Ovary (tissue), 7 donors: ENCODE measurements at regions not wholly inside any gene's neighbourhood (a gene's known extent, or its start where the extent isn't known, plus 50 kb on each side); places are given as distances from the start of the nearest gene placed in this dataset.

Experiments used
- DNase-seq, 5 donors: peaks; one replicate each; pipeline ENCODE4 v3.0.0-alpha.2; 2019 to 2020
- H3K27ac ChIP-seq, 2 donors: fragments of 200-600 bp; one replicate each; pipeline versions ENCODE4 v1.5.1 to v1.8.0; 2019 to 2022
- H3K27me3 ChIP-seq: fragments of 200-600 bp; one replicate; pipeline ENCODE4 v1.8.0; 2022
- H3K36me3 ChIP-seq: fragments of 200-600 bp; sonication (generic); one replicate; pipeline ENCODE4 v1.5.1; 2019
- H3K4me1 ChIP-seq: one replicate; pipeline ENCODE4 v1.8.1; 2013; ENCODE audit warnings: mild to moderate bottlenecking, moderate library complexity; ENCODE audit not compliant: insufficient read depth
- H3K4me3 ChIP-seq: fragments of 200-600 bp; sonication (generic); one replicate; pipeline ENCODE4 v1.5.1; 2017
- H3K9me3 ChIP-seq, 2 donors: fragments of 200-600 bp in 1 of 2; sonication (generic) in 1 of 2; one replicate each; pipeline versions ENCODE4 v1.5.1 to v1.8.1; 2013 to 2019; ENCODE audit warnings: mild to moderate bottlenecking in 1 of 2, moderate library complexity in 1 of 2
- CTCF ChIP-seq, 3 donors: fragments of 450-650 bp in 2 of 3; fragments of 200-600 bp in 1 of 3; IDR thresholded peaks; one replicate each; pipeline versions ENCODE4 v1.5.1 to v1.8.0; 2016 to 2022; ENCODE audit warnings: antibody characterized with exemption in 3 of 3, mild to moderate bottlenecking in 1 of 3
- EP300 ChIP-seq: sonication (generic); formaldehyde crosslinking; IDR thresholded peaks from one replicate; pipeline ENCODE4 v1.6.1; 2017; ENCODE audit warnings: antibody characterized with exemption
- POLR2A ChIP-seq: fragments of 450-650 bp; IDR thresholded peaks from one replicate; pipeline ENCODE4 v1.6.1; 2017; ENCODE audit warnings: antibody characterized with exemption, mild to moderate bottlenecking, moderate library complexity
- WGBS, 3 donors: extraction: QIAGEN DNeasy Blood & Tissue Kit in 1 of 3; methylation state at CpG; one replicate each; pipeline versions ENCODE4 v1.1.5 to v1.1.7; 2013 to 2017; 5-methylcytosine and 5-hydroxymethylcytosine counted together
- intact Hi-C, 4 donors: fragments of 100-400 bp; cut with DNase I; formaldehyde crosslinking; loops; one replicate each; pipeline versions ENCODE4 v1.11.0 to v1.15.1; 2022 to 2023
- donor health status: DM: no; HTN: no; CAD: no; lungs with moderate emphysema.
- donor health status: DM: no; HTN: no; CAD: no.
- donor health status: Bipolar disorder and iron deficiency.
- donor health status: DM: no; HTN: no; CAD: no.
- donor health status: DM: yes; HTN: yes; CAD: no.

GRCh38 chr10:90381468-90381867 is 476.4 kb downstream of the HTR7 start:
- no peak overlapping the region for H3K27ac ChIP-seq
- no peaks in the 10 kb centered on the region for H3K27me3 ChIP-seq
- H3K9me3 ChIP-seq, result no peaks in the 10 kb centered on the region
- H3K4me3 ChIP-seq, result no peak overlapping the region
- no peak for DNase-seq
- intact Hi-C loops, result no loop called here
- WGBS, 3 donors, result 48 to 65% (median 63%) methylated on average over 2 of the region's 2 CpGs
- no peaks in the 10 kb centered on the region for H3K36me3 ChIP-seq
- no peak for TF ChIP-seq EP300
- TF ChIP-seq POLR2A, result no peak
- TF ChIP-seq CTCF (IDR thresholded peaks at IDR 0.05), result no peak
- no peaks in the 10 kb centered on the region for H3K4me1 ChIP-seq

DNA sequence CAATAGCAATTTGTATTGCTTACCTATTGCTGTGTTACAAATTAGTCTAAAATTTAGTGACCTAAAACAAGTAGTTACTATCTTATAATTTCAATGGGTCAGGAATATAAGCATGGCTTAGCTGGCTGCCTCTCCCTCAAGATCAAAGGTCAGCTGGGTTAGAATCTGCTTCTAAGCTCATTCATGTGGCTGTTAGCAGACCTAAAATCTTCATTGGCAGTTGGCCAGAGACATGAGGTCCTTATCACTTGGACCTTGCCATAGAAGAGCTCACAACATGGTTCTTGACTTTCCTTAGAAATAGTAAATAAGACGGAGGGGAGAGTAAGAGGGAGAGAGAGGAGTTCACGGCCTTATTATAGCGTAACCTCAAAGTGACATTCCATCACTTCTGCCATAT is 468.0 kb downstream of the HTR7 start:
- TF ChIP-seq POLR2A (no peak), EP300 (no peak), CTCF (IDR thresholded peaks at IDR 0.05) (no peak)
- 78 to 87% (median 83%) methylated on average over 3 of the region's 3 CpGs for WGBS, 3 donors
- Histone ChIP-seq H3K36me3 (no peaks in the 10 kb centered on the region), H3K4me1 (no peaks in the 10 kb centered on the region), H3K9me3 (no peaks in the 10 kb centered on the region), H3K4me3 (no peak overlapping the region), H3K27me3 (no peaks in the 10 kb centered on the region), H3K27ac (no peak overlapping the region)
- no peak for DNase-seq
- intact Hi-C loops, result no loop called here

DNA sequence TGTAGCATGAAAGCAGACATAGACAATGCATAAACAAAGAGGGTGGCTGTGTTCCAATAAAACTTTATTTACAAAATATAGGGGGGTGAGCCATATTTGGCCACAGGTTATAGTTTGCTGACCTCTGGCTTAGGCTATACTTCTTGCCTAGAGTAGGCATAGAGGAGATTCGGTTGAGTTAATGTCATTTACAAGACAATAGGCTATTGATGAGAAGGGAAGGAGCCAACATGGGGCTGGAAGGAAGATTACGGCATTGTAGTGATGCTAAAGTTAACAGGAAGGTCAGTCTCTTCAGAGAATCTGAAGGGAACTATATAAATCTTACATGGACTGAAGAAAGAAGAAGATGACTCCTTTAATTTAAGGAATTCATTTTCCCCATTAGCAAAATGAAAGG is 463.5 kb downstream of the HTR7 start:
- Histone ChIP-seq H3K27ac (no peak overlapping the region), H3K9me3 (no peaks in the 10 kb centered on the region), H3K27me3 (no peaks in the 10 kb centered on the region), H3K4me3 (no peak overlapping the region), H3K36me3 (no peaks in the 10 kb centered on the region), H3K4me1 (no peaks in the 10 kb centered on the region)
- intact Hi-C loops, result no loop called here
- TF ChIP-seq CTCF (IDR thresholded peaks at IDR 0.05) (no peak), EP300 (no peak), POLR2A (no peak)
- no peak for DNase-seq
- WGBS, 3 donors, result 71 to 79% (median 78%) methylated on average over 2 of the region's 2 CpGs

GRCh38 chr10:90396721-90397120 is 461.1 kb downstream of the HTR7 start:
- no peak overlapping the region for H3K4me3 ChIP-seq
- no peak for TF ChIP-seq CTCF (IDR thresholded peaks at IDR 0.05)
- TF ChIP-seq POLR2A, result no peak
- TF ChIP-seq EP300, result no peak

GRCh38 chr10:90398566-90398965 is 459.3 kb downstream of the HTR7 start:
- intact Hi-C loops, result no loop called here
- no peaks in the 10 kb centered on the region for H3K36me3 ChIP-seq
- H3K27ac ChIP-seq, result no peak overlapping the region
- no peaks in the 10 kb centered on the region for H3K27me3 ChIP-seq
- TF ChIP-seq POLR2A (no peak), CTCF (IDR thresholded peaks at IDR 0.05) (no peak), EP300 (no peak)
- no peak overlapping the region for H3K4me3 ChIP-seq
- H3K4me1 ChIP-seq, result no peaks in the 10 kb centered on the region
- H3K9me3 ChIP-seq, result no peaks in the 10 kb centered on the region
- DNase-seq, result no peak

More at GRCh38 chr10:90396721-90397120, 461.1 kb downstream of the HTR7 start:
- no peak for DNase-seq
- H3K4me1 ChIP-seq, result no peaks in the 10 kb centered on the region
- H3K9me3 ChIP-seq, result no peaks in the 10 kb centered on the region
- no peak overlapping the region for H3K27ac ChIP-seq
- H3K27me3 ChIP-seq, result no peaks in the 10 kb centered on the region
- intact Hi-C loops, result no loop called here
- no peaks in the 10 kb centered on the region for H3K36me3 ChIP-seq
